ENCODE measurements at regions not wholly inside any gene's neighbourhood (a gene's known extent, or its start where the extent isn't known, plus 50 kb on each side); places are given as distances from the start of the nearest gene placed in this dataset.
A peak's percentile ranks its signal among the peaks of the same experiment; 100 is the strongest.

DNA sequence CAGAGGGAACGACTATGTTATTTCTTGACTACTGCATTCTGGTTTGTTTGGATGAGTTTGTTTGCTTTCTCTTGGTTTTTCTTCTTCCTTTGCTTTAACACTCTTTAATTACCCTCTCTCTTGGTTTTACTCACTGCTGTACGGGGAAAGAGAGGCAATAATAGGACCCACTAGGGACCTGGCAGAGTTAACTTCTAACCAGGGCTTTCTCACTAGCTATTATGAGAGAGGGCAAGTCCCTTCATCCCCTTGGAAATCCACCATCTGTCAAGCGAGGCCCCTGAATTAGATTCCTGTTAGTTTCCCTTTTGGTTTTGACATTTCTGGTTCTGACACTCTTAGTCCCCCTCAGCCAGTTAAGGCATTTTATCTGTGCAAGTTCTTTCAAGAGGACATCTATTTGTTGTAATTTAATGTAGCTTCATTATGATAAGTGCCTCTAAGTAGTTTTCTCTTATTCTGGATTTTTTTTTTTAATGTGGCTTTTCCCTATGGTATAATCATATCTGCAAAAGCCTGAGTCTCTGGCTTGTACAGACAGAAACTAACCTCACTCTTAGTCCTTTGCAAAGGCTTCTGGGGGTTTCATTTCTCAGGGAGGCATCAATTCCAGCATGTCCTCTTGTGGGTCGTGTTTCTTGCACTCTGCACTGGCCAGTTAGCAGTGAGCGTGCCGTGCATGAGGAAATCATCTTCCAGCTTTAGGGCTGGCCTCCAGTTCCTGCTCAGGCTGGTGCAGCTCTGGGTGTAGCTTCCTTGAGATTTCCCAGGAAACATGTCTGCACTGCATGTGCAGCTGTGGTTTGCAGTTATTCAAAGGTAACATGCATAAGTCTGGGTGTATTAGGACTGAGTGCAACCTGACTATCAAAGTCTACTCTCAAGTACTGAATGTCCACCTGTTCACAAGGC, 221.3 kb downstream of the STIM2 start (continued):
- TF ChIP-seq NBN (IDR thresholded peaks at IDR 0.05): 0 out of 2 replicates have a peak, but pooled peaks have one; percentile 22
- TF ChIP-seq BHLHE40 (IDR thresholded peaks at IDR 0.05; ENCODE audit: borderline replicate concordance in 1 of 2, low read depth in 2 of 2, low read length in 1 of 2): no peak
- TF ChIP-seq USF1 (IDR thresholded peaks at IDR 0.05; ENCODE audit: borderline replicate concordance, extremely low read length, insufficient read depth, low read depth, low read length): no peak
- no peak for TF ChIP-seq RAD51 (IDR thresholded peaks at IDR 0.05)
- TF ChIP-seq REST (IDR thresholded peaks at IDR 0.05; ENCODE audit: low read depth, low read length): no peak
- no peak for TF ChIP-seq KDM1A (IDR thresholded peaks at IDR 0.05; ENCODE audit: borderline replicate concordance)
- 0 out of 2 replicates have a peak, but pooled peaks have one; percentile 36 for TF ChIP-seq ZNF24 (IDR thresholded peaks at IDR 0.05)
- TF ChIP-seq RELB (IDR thresholded peaks at IDR 0.05; ENCODE audit: low read depth): peak; percentile 66; the same call in 1 of the 2 replicates
- peak; percentile 71 for TF ChIP-seq IKZF1 (conservative IDR thresholded peaks at IDR 0.05)
- no peak for TF ChIP-seq CREM (IDR thresholded peaks at IDR 0.05; ENCODE audit: low read depth)
- TF ChIP-seq, protein P1, sequence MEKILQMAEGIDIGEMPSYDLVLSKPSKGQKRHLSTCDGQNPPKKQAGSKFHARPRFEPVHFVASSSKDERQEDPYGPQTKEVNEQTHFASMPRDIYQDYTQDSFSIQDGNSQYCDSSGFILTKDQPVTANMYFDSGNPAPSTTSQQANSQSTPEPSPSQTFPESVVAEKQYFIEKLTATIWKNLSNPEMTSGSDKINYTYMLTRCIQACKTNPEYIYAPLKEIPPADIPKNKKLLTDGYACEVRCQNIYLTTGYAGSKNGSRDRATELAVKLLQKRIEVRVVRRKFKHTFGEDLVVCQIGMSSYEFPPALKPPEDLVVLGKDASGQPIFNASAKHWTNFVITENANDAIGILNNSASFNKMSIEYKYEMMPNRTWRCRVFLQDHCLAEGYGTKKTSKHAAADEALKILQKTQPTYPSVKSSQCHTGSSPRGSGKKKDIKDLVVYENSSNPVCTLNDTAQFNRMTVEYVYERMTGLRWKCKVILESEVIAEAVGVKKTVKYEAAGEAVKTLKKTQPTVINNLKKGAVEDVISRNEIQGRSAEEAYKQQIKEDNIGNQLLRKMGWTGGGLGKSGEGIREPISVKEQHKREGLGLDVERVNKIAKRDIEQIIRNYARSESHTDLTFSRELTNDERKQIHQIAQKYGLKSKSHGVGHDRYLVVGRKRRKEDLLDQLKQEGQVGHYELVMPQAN (conservative IDR thresholded peaks at IDR 0.05): no peak
- no peak for TF ChIP-seq IRF3 (IDR thresholded peaks at IDR 0.05)
- TF ChIP-seq ATF3 (IDR thresholded peaks at IDR 0.05; ENCODE audit: borderline replicate concordance, extremely low read depth, low read depth, low read length): no peak
- no peak for TF ChIP-seq MEF2A (IDR thresholded peaks at IDR 0.05; ENCODE audit: insufficient read depth, low read depth, low read length)
- TF ChIP-seq NFYB (IDR thresholded peaks at IDR 0.05; ENCODE audit: insufficient read depth, low read depth, low read length): no peak
- no peak for TF ChIP-seq TARDBP (IDR thresholded peaks at IDR 0.05; ENCODE audit: borderline replicate concordance)
- TF ChIP-seq BMI1 (IDR thresholded peaks at IDR 0.05; ENCODE audit: borderline replicate concordance): no peak
- no peak for TF ChIP-seq SRF (IDR thresholded peaks at IDR 0.05; ENCODE audit: low read depth in 2 of 2, low read length in 2 of 2)

Measured in GM12878 (cell line).